ENCODE measurements at regions not wholly inside any gene's neighbourhood (a gene's known extent, or its start where the extent isn't known, plus 50 kb on each side); places are given as distances from the start of the nearest gene placed in this dataset.
"Not testable (repeated sequence)": the region's sequence is repeated elsewhere in the genome, so short reads cannot be mapped to it uniquely, and the experiment has no call there.

GRCh38 chr3:27821609-27822008, 99.5 kb upstream of the EOMES start:
- not testable (repeated sequence) for TF ChIP-seq CTCF, POLR2A (IDR thresholded peaks at IDR 0.05)

All from adrenal gland (tissue), 5 donors.